Type B pancreatic cell (in vitro differentiated cells): ENCODE measurements at regions not wholly inside any gene's neighbourhood (a gene's known extent, or its start where the extent isn't known, plus 50 kb on each side); places are given as distances from the start of the nearest gene placed in this dataset.

Source experiments
- DNase-seq: peaks from one replicate; pipeline ENCODE4 v3.0.0; 2021; ENCODE audit warnings: mixed read lengths; ENCODE audit not compliant: unreplicated experiment; ENCODE audit errors: extremely low spot score
- H3K27ac Mint-ChIP-seq: 2 replicates; pipeline ENCODE4 v1.8.0; 2021; ENCODE audit warnings: mild to moderate bottlenecking, mixed read lengths
- H3K27me3 Mint-ChIP-seq: 2 replicates; pipeline ENCODE4 v1.8.0; 2021; ENCODE audit warnings: mixed read lengths
- H3K36me3 Mint-ChIP-seq: 2 replicates; pipeline ENCODE4 v1.8.0; 2021; ENCODE audit warnings: mixed read lengths
- H3K4me1 Mint-ChIP-seq: one replicate; pipeline ENCODE4 v1.8.0; 2021; ENCODE audit warnings: mixed read lengths; ENCODE audit not compliant: unreplicated experiment
- H3K4me3 Mint-ChIP-seq: 2 replicates; pipeline ENCODE4 v1.8.0; 2021; ENCODE audit warnings: mild to moderate bottlenecking, mixed read lengths
- H3K9me3 Mint-ChIP-seq: 2 replicates; pipeline ENCODE4 v1.8.0; 2021; ENCODE audit warnings: mixed read lengths
- CTCF ChIP-seq: fragments of 200-600 bp; sonication (generic); conservative IDR thresholded peaks from 2 replicates; pipeline ENCODE4 v1.5.0; 2021; ENCODE audit warnings: antibody characterized with exemption, mild to moderate bottlenecking

- DNase-seq: peak; percentile 13
- Mint-ChIP-seq H3K4me3 (no peak overlapping the region), H3K9me3 (peaks cover 10% of the 10 kb centered on the region), H3K36me3 (no peaks in the 10 kb centered on the region), H3K27me3 (peaks cover 33% of the 10 kb centered on the region), H3K4me1 (peaks cover 7% of the 10 kb centered on the region), H3K27ac (no peak overlapping the region)
- no peak for TF ChIP-seq CTCF
Observed at GRCh38 chr18:7390731-7391492, 160.0 kb downstream of the LRRC30 start.

- peak; percentile 13 for DNase-seq
- TF ChIP-seq CTCF: no peak
- Mint-ChIP-seq H3K4me1 (peaks cover 7% of the 10 kb centered on the region), H3K36me3 (no peaks in the 10 kb centered on the region), H3K27me3 (peaks cover 35% of the 10 kb centered on the region), H3K4me3 (no peak overlapping the region), H3K9me3 (peaks cover 10% of the 10 kb centered on the region), H3K27ac (no peak overlapping the region)
Observed at GRCh38 chr18:7393080-7393479, 162.2 kb downstream of the LRRC30 start.

GRCh38 chr18:7394050-7394659 lies 163.3 kb downstream of the LRRC30 start:
- no peaks in the 10 kb centered on the region for H3K36me3 Mint-ChIP-seq
- H3K27ac Mint-ChIP-seq: no peak overlapping the region
- H3K9me3 Mint-ChIP-seq: peaks cover 10% of the 10 kb centered on the region
- no peak for TF ChIP-seq CTCF
- no peak overlapping the region for H3K4me3 Mint-ChIP-seq
- H3K4me1 Mint-ChIP-seq: peaks cover 7% of the 10 kb centered on the region
- peaks cover 27% of the 10 kb centered on the region for H3K27me3 Mint-ChIP-seq
- peak; percentile 25 for DNase-seq

- Mint-ChIP-seq H3K4me1 (peaks cover 7% of the 10 kb centered on the region), H3K27ac (no peak overlapping the region), H3K9me3 (peaks cover 9% of the 10 kb centered on the region), H3K27me3 (peaks cover 27% of the 10 kb centered on the region), H3K4me3 (no peak overlapping the region), H3K36me3 (no peaks in the 10 kb centered on the region)
- no peak for TF ChIP-seq CTCF
- DNase-seq: no peak
Observed at GRCh38 chr18:7395566-7395965, 164.7 kb downstream of the LRRC30 start.

- Mint-ChIP-seq H3K4me3 (no peak overlapping the region), H3K36me3 (no peaks in the 10 kb centered on the region), H3K9me3 (peaks cover 10% of the 10 kb centered on the region), H3K4me1 (no peaks in the 10 kb centered on the region), H3K27me3 (no peaks in the 10 kb centered on the region), H3K27ac (no peak overlapping the region)
- TF ChIP-seq CTCF: no peak
- DNase-seq: no peak
Observed at GRCh38 chr18:7413906-7414305, 153.2 kb upstream of the PTPRM start.
